Esophagus muscularis mucosa (tissue), 4 donors: ENCODE measurements at regions not wholly inside any gene's neighbourhood (a gene's known extent, or its start where the extent isn't known, plus 50 kb on each side); places are given as distances from the start of the nearest gene placed in this dataset.

Experiments used
- DNase-seq: peaks from one replicate; pipeline ENCODE4 v3.0.0-alpha.2; 2017; ENCODE audit errors: extremely low spot score
- H3K27ac ChIP-seq, 4 donors: fragments of 200-600 bp; sonication (generic); replicated peaks in 1 of 4; 1 replicate in 3 of 4; 2 replicates in 1 of 4; pipeline ENCODE4 v1.5.1; 2016 to 2019; ENCODE audit warnings: mild to moderate bottlenecking in 1 of 4
- H3K27me3 ChIP-seq, 4 donors: fragments of 200-600 bp; sonication (generic); one replicate each; pipeline versions ENCODE4 v1.5.1 to v1.6.0; 2016 to 2019
- H3K36me3 ChIP-seq, 4 donors: fragments of 200-600 bp; sonication (generic); one replicate each; pipeline ENCODE4 v1.5.1; 2016 to 2019
- H3K4me1 ChIP-seq, 4 donors: fragments of 200-600 bp; sonication (generic); one replicate each; pipeline ENCODE4 v1.5.1; 2016 to 2019
- H3K4me3 ChIP-seq, 4 donors: fragments of 200-600 bp; sonication (generic); 1 replicate in 2 of 4; 2 replicates in 2 of 4; pipeline ENCODE4 v1.5.1; 2016 to 2019; ENCODE audit warnings: mild to moderate bottlenecking in 4 of 4, moderate library complexity in 1 of 4
- H3K9me3 ChIP-seq, 4 donors: fragments of 200-600 bp; sonication (generic); 1 replicate in 3 of 4; 2 replicates in 1 of 4; pipeline ENCODE4 v1.5.1; 2016 to 2019
- EP300 ChIP-seq: sonication (generic); formaldehyde crosslinking; IDR thresholded peaks from one replicate; pipeline ENCODE4 v1.6.1; 2017; ENCODE audit warnings: antibody characterized with exemption
- POLR2A ChIP-seq: fragments of 450-650 bp; IDR thresholded peaks from one replicate; pipeline ENCODE4 v1.6.1; 2017; ENCODE audit warnings: antibody characterized with exemption, moderate library complexity, mild to moderate bottlenecking, low read depth
- POLR2AphosphoS5 ChIP-seq, 2 donors: sonication (generic); formaldehyde crosslinking; IDR thresholded peaks; one replicate each; pipeline ENCODE4 v1.6.1; 2017; ENCODE audit warnings: antibody characterized with exemption in 2 of 2
- WGBS: methylation state at CpG from one replicate; pipeline ENCODE4 v1.1.5; 2018; 5-methylcytosine and 5-hydroxymethylcytosine counted together
- intact Hi-C: fragments of 100-400 bp; cut with DNase I; formaldehyde crosslinking; loops from one replicate; pipeline ENCODE4 v1.15.1; 2023
- TF ChIP-seq, protein P1 (sequence below), 3 experiments: fragments of 200-600 bp in 2 of 3; fragments of 450-650 bp in 1 of 3; sonication (generic) in 2 of 3; IDR thresholded peaks; one replicate each; pipeline ENCODE4 v1.5.1; 2017 to 2019; ENCODE audit warnings: antibody characterized with exemption in 3 of 3, mild to moderate bottlenecking in 2 of 3, moderate library complexity in 1 of 3

DNA sequence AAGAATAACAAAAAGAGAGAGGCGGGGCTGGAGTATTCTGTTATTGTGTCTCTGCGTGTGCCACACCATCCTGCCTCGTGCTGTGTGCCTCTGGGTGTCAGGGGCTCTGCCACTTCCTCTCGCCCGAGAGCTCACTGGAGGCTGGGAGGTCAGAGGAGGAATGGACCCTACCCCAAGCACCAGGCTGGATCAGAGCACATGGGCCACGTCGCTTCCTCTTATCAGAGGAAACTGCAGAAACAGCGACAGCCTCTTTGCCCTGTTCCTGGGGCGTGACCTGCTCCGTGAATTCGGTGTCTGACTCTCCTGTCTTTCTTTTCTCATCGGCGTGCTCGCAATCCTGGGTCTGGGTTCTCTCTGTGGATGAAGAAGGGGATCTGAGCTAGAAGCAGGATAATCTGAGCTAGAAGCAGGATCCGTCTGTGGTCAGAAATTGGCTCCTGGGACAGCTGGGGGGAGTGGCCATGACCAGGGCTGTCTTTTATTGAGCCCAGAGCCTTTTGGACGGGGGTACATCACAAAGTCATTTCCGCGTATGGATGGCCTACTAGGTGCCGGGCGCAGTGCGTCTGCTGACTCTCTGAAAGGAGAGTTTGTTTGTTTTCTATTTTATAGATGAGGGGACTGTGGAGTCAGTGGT is 150.3 kb upstream of the COL5A1 start:
- intact Hi-C loops: no loop called here
- H3K4me1 ChIP-seq: peaks cover 0 to 14% (median 6%) of the 10 kb centered on the region in 4 donors
- peak overlapping the region; percentile 28 to 65 (median 32) for H3K27ac ChIP-seq
- TF ChIP-seq POLR2A: no peak
- no peak for TF ChIP-seq POLR2AphosphoS5 (IDR thresholded peaks at IDR 0.05)
- TF ChIP-seq, protein P1, sequence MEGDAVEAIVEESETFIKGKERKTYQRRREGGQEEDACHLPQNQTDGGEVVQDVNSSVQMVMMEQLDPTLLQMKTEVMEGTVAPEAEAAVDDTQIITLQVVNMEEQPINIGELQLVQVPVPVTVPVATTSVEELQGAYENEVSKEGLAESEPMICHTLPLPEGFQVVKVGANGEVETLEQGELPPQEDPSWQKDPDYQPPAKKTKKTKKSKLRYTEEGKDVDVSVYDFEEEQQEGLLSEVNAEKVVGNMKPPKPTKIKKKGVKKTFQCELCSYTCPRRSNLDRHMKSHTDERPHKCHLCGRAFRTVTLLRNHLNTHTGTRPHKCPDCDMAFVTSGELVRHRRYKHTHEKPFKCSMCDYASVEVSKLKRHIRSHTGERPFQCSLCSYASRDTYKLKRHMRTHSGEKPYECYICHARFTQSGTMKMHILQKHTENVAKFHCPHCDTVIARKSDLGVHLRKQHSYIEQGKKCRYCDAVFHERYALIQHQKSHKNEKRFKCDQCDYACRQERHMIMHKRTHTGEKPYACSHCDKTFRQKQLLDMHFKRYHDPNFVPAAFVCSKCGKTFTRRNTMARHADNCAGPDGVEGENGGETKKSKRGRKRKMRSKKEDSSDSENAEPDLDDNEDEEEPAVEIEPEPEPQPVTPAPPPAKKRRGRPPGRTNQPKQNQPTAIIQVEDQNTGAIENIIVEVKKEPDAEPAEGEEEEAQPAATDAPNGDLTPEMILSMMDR (IDR thresholded peaks at IDR 0.05): no peak
- TF ChIP-seq EP300: no peak
- DNase-seq: no peak
- H3K9me3 ChIP-seq: no peaks in the 10 kb centered on the region
- no peaks in the 10 kb centered on the region for H3K36me3 ChIP-seq
- 72% methylated on average over 21 of the region's 21 CpGs for WGBS
- no peak overlapping the region for H3K4me3 ChIP-seq
- peaks cover 0 to 35% (median 0%) of the 10 kb centered on the region in 4 donors for H3K27me3 ChIP-seq

DNA sequence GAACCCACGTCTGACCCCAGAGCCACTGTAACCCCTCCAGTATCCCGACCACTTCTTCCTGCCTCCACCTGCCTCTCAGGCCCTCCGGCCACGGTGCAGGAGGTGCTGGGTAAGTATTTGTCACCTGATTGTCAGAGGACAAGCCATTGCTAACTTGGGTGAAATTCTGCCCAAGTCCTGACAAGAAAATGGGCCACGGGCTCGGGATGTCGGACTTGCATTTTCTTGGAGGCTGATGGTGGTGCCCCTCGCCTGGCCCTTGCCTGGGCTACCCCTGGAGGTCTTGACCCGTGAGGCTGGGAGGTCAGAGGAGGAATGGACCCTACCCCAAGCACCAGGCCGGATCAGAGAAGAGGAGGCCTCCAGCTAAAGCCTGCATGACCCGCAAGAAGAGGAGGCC is 149.7 kb upstream of the COL5A1 start:
- 77% methylated on average over 11 of the region's 11 CpGs for WGBS
- Histone ChIP-seq H3K4me3 (no peak overlapping the region), H3K4me1 (peaks cover 0 to 14% (median 6%) of the 10 kb centered on the region in 4 donors), H3K9me3 (no peaks in the 10 kb centered on the region), H3K27ac (peak overlapping the region; percentile 28 to 65 (median 32)), H3K27me3 (peaks cover 0 to 39% (median 0%) of the 10 kb centered on the region in 4 donors), H3K36me3 (no peaks in the 10 kb centered on the region)
- TF ChIP-seq, protein P1 (IDR thresholded peaks at IDR 0.05): no peak
- DNase-seq: no peak
- intact Hi-C loops: no loop called here

DNA sequence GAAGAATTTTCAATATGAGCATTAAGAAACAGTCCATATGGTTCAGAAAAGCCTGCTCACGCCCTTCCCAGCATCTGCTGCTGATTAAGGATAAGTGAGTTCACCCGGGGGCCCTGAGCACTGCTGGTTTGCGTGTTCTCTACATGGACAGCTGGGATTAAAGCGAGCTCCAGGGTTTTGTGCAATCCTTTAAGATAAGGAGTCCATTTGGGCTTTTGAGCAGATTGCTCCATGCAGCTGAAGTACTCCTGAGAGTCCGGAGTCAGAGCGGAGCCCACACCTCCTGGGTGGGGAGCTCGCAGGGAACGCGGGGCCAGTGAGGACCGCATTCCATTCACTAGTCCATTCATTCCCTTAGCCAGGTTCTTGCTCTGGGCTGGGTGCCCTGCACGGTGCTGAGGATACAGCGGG is 149.3 kb upstream of the COL5A1 start:
- Histone ChIP-seq H3K4me3 (no peak overlapping the region), H3K36me3 (no peaks in the 10 kb centered on the region), H3K4me1 (peaks cover 0 to 14% (median 6%) of the 10 kb centered on the region in 4 donors), H3K27me3 (peaks cover 0 to 39% (median 0%) of the 10 kb centered on the region in 4 donors), H3K9me3 (no peaks in the 10 kb centered on the region), H3K27ac (peak overlapping the region; percentile 28 to 65 (median 38))
- intact Hi-C loops: no loop called here
- 75% methylated on average over 7 of the region's 12 CpGs for WGBS
- no peak for DNase-seq
- TF ChIP-seq POLR2A (no peak), POLR2AphosphoS5 (IDR thresholded peaks at IDR 0.05) (peak; percentile 27 to 33), EP300 (no peak)
- TF ChIP-seq, protein P1 (IDR thresholded peaks at IDR 0.05): no peak

DNA sequence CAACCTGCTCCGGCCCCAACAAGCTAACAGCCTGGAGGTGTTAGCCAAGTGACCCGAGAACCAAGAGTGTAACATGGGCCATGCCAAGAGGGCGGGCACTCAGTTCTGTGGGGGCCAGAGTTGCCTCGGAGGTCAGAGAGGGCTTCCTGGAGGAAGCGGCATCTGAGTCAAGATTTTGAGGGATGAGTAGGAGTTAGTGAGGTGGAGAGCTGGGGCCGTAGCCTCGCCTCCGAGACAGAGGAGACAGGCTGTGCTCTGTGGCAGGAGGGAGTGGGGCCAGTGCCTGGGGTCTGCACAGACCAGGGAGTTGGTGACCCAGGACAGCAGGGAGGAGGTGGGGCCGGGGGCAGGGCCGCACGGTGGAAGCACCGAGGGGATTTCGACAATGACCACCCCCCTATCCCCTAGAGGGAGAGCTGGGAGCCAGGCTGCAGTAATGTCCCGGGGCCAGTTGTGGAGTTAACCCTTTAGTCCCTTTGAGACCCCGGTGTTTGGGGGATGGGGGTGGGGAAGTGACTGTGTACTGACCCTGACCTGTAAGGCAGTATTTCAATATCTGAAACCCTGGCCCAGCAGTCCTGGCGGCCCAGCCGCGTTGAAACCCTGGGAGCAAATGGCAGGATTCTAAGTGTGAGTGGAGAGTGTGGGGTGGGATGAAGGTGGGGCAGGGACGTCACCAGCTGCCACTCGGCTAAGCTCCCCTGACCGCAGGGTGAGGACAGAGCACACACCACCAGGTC is 148.7 kb upstream of the COL5A1 start:
- Histone ChIP-seq H3K27me3 (peaks cover 0 to 39% (median 0%) of the 10 kb centered on the region in 4 donors), H3K36me3 (no peaks in the 10 kb centered on the region), H3K27ac (peak overlapping the region in 1 of 4 donors; percentile 44), H3K9me3 (no peaks in the 10 kb centered on the region), H3K4me1 (peaks cover 0 to 14% (median 6%) of the 10 kb centered on the region in 4 donors), H3K4me3 (no peak overlapping the region)
- intact Hi-C loops: no loop called here
- 64% methylated on average over 16 of the region's 21 CpGs for WGBS
- no peak for DNase-seq
- no peak for TF ChIP-seq POLR2A
- no peak for TF ChIP-seq POLR2AphosphoS5 (IDR thresholded peaks at IDR 0.05)
- TF ChIP-seq EP300: no peak
- TF ChIP-seq, protein P1 (IDR thresholded peaks at IDR 0.05): no peak
